Stimulated activated CD4-positive, alpha-beta T cell treated with anti-CD3 and anti-CD28 coated beads, Interleukin-1b, Interleukin-23, amount 100 ng/mL, for 1 hour (primary cell): ENCODE measurements at regions not wholly inside any gene's neighbourhood (a gene's known extent, or its start where the extent isn't known, plus 50 kb on each side); places are given as distances from the start of the nearest gene placed in this dataset.
"Not testable (repeated sequence)": the region's sequence is repeated elsewhere in the genome, so short reads cannot be mapped to it uniquely, and the experiment has no call there.

Experiments
- DNase-seq, 2 donors: peaks; one replicate each; pipeline ENCODE4 v3.0.0-alpha.2; 2020; ENCODE audit warnings: low read depth in 2 of 2

DNA sequence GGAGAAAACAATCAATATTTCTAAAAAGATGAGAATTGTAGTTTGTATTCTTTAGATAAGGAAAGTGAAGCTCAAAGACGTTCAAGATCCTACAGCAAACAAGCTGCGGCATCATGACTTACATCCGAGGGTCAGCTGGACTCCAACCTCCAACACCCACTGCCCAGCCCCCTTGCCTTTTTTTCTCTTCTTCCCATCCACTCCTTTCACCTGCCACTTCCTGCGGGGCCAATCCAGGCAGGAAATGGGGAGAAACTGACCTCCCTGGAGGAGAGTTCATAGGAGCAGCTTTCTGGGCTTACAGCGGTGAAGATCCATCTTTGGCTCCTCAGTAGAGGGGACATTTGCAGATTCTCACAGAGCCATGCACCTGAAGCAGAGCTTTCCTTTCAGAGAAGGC lies 361.5 kb downstream of the PTPRU start:
- no peak for DNase-seq

DNA sequence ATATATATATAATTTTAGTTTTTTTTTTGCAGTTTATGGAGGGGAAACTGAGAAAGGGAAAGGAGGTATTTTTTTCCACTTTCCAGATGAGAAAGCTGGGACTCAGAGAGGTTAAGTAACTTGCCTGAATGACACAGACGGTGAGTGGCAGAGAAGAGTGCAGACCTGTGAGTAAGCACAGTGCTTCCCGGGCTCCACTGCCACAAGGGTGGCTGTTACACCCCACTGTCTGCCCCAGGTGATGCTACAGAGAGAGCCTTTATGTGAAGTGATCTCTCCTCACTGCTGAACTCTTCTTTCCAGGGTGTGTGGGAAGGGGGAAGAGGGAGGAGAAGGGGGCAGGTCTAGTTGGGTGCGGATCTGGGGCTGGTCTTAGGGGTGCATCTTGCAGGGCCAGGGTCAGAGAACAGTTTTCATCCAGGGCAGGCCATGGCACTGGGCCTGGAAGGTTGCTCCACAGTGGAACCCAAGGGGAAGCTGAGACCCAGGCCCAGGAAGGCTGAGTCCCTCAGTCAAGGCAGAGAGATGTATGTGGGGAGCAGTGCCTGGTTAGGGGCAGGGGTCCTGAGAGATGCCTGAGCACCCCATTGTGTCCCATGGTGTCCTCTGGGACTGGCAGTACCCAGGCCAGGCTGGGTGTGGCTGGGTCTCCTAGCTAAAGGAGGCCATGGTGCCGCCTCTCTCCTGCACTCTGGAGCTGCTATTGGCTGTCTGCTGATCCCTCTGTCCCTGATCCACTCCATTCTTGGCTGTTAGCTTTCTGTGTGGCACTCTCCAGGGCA lies 357.5 kb downstream of the PTPRU start:
- DNase-seq, result no peak

DNA sequence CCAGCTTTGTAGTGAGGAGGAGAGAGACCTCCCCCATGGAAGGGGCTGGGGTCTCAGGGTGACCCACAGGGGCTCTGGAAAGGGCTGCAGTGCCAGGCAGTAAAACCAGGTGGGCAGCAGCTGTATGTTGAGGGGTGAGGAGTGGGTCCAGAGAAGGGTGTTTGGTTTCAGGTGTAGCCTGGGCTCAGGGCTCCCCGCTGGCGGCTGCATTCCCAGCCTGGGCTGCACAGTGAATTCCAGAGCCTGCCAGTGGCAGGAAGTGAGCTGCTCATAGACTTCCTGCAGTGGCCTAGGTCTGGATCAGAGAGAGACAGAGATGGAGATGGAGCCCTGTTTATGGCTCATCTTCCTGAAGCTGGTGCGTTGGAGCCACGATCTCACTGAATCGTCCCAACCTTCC lies 356.4 kb downstream of the PTPRU start:
- DNase-seq, result no peak

DNA sequence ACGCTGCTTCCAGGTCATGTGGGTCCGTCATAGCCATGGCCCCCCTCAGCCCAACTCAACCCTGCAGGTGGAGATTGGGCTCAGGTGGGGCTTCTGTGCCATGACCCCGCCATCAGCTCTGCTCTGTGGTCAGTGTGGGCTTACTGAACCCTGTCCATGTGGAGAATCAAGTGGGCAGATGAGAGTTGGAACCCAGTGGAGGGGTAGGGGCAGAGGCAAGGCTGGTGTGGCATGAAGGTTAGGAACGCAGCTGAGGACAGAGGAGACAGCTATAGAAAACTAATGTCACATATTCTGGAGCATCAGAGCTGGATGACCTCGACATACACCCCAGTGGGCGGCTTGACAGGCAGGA lies 355.9 kb downstream of the PTPRU start:
- no peak for DNase-seq

DNA sequence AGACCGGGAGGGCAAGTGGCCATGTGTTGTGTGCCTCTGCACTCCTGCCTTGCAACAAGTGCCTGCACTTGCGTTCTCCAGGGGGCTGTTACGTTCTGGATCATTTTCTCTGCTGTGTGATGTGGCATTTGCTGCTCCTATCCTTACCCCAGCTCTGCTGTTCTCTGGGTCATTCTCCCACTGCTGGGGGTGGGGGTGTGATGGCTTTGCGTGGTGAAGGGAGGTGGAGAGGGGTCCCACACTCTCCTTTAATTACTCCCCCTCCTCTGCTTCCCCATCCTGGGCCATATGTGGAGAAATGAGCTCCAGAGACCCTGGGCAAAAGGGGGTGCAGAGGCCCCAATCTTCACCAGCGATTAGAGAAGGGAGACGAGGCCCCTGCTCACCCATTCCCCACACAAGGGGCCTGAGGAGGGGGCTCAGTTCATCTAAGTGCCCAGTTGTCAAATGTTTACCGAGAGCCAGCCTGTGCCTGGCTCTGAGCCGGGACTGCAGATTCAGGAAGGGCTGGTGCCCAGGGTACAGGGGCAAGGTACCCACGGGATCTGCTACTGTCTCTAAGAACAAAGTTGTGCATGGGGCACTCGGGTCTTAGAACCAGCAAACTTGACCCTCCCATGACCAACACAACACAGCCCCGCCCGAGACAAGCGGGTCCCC lies 355.4 kb downstream of the PTPRU start:
- no peak for DNase-seq

DNA sequence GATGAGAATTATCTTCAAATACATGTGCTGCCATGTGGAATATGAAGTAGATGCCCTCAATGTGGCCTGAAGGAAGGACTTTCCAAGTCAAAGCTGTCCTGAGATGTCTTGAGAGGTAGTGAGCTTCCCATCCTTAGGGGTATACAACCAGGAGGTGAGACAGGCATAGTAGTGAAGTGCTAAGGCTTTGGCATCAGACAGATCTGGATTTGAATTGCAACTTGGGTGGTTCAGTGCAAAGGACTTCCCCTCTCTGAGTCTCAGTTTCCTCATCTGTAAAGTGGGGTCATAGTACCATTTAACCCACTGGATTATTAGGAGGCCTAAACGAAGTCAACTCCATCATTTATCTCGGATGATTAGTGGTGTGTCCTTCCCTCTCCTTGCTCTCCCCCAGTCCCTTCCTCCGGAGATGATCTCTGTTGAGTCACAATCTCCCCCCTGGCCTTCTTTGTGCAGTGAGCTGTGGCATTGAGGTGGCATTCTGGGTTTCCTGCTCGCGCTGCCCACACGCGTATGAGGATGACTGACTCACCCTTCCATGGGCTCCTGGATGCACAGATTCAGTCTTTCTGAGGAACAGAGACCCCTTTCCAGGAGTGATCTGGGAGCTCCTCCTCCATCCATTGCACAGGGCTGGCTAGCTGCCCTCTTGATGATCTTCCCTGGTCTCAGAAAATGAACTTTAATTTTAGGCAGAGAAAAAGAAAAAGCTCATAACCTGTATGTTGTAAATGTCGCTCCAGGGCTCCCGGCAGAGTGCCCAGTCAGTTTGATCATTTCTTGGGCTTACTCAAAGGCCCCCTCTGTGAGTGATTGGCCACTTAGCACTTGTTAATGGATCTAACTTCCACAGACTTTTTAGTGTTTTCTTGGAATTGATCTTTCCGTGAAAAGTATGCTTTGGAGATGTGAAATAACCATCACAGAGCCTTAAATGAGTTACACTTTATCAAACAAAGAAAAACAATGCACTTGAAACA lies 354.6 kb downstream of the PTPRU start:
- DNase-seq, result no peak

DNA sequence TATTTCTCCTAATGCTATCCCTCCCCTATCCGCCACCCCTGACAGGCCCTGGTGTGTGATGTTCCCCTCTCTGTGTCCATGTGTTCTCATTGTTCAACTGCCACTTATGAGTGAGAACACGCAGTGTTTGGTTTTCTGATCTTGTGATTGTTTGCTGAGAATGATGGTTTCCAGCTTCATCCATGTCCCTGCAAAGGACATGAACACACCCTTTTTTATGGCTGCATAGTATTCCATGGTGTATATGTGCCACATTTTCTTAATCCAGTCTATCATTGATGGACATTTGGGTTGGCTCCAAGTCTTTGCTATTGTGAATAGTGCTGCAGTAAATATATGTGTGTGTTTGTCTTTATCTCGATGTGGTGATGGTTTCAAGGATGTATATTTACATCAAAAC lies 353.4 kb downstream of the PTPRU start:
- DNase-seq, result not testable (repeated sequence)

DNA sequence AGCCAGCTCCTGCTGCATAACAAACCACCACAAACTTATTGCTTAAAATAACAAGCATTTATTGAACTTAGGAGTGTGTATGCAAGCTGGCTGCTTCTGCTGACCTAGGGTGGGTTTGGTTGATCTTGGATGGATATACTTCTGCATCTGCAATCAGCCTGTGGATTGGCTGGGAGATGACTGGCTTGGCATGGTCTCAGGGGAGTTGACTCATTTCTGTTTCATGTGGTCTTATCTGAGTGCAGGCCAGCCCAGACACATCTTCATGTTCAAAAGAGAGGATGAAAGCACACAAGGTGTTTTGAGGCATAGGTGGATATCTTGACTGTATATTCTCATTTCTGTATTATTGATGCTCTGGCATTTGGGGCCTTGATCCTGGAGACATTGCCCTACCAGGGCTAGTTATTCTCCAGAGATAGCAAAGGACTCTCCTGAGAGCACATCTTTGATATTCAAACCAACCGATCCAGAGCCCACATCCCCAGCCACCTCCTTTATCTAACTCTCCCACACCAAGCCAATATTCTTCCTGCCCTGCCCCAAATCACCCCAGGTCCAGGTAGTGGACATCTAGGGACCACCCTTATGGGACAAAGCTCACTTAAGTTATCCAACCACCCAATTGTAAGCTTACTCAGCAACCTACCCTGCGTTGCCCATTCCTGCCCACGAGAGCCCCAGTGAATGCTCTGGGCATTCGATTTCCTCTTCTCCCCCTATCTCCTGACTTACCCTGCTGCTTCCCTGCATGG lies 350.8 kb downstream of the PTPRU start:
- DNase-seq, result no peak

DNA sequence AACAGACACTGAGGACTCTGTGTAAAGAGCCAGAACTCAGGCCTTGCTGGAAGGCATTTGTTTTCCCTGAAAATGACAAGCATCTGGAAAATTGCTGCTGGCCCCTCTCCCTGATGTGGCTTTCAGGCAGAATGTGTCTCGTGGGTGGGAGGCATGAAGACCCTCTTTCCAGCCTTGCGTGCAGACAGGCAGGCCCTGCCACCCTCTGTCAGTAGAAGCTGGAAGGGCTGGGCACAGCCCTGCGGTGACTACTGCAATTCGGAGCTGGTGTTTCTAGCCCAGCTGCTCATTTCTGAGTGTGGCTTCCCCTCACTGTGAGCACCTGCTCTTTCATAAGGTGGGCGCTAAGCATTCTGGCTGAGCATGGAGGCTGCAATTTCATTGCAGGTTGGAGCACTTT lies 349.9 kb downstream of the PTPRU start:
- DNase-seq, result no peak

DNA sequence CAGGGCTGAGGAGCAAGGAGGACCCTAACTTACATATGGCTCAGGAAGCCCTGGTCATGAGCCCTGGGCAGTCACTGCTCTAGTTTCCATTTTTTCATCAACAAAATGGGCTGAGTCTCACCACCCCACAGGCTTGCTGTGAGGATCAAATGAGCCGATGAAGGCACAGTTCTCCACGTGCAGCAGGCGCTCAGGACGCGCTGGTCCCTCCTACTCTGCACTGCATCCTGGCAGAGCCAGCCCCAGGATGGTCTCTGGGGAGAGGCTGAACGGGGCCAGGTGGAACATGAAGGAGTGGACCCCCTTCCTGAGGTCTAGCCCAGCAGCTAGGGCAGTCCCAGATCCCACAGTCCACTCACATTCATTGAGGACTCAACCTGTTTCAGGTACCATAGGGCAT lies 349.3 kb downstream of the PTPRU start:
- no peak for DNase-seq

DNA sequence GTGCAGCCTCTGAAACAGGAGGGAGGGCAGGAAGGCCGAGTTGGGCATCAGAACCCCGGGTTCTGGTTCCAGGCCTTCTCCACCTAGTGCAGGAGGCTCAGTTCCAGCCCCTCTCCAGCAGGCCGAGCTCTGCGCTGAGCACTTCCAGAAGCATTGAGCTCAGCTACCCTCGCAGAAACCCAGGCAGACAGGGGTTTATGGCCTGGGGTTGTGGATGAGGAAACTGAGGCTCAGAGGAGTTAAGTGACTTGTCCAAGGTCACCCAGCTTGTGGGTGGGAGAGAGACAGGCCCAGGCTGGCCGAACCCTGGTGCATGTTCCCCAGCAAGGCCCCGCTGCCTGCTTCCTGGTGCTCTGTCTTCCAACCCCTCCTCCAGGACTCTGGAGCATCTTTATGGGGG lies 348.9 kb downstream of the PTPRU start:
- no peak for DNase-seq

DNA sequence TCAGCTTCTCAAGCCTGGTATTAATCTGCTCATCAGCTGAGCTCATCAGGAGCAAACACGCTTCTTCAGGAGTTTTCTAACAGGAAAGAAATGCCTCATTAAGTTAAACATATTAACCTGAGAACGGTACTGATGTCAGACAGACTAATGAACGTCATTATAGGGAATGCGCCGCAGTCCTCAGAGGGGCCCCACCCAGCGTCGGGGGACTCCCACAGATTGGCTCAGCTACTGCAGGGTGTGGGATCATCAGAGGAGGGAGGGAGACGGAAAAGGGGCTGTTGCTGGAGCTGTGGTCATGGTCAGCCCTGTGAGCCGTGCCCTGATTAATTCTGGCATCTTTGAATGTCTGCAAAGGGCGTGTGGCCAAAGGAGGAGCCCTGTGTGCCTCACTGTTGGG lies 348.5 kb downstream of the PTPRU start:
- no peak for DNase-seq

DNA sequence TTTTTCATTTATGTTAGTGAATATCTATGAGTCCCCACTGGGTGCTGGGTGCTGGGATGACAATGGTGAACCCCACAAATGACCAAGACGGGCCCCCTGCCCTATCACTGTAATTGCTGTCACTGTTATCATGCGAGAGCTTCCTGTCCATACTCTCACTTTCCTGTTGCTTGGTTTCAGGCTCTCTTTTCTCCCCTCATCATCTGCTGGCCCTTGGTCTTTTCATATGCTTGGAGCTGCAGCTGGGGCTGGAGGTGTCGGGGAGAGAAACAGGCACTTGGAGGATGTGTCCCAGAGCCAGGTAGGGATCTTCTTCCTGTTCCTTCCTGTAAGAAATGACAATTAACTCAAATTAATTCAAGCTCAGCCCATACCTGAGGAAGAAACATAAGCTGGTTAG lies 348.0 kb downstream of the PTPRU start:
- no peak for DNase-seq

DNA sequence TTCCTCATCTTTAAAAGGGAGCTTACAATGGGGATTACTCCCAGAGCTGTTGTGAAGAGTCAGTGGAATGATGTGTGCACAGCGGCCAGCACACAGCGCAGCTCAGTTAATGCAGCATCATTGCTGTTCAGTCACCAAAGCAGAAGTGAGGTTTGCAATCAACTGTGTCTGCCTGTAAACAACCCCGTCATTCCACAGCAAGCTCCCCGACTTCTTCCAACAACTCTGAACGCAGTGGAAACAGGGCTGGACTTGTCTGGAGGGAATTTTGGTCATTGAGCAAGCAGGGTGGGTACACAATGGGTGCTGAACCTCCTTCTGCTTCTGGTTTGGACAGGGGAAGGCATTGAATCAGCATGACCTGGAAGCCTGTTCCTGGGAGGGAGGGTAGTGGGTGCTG lies 347.4 kb downstream of the PTPRU start:
- no peak for DNase-seq

DNA sequence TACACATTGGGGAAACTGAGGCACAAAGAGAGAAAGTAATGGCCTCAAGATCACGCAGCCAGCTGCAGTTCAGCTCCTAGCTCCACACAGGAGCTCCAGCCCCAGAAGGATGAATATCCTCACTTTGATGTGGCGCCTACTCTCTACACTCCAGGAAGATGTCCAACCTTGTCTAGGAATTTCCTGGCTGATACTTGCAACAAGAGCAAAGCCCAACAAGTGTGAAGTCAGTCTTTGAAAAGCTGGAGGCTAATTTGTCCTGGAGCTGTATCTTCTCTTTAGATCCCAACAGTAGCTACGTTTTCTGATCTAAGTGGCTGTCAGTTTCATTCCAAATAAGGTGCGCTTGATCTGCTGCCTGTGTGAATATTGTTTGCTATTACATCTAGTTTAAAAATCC lies 344.9 kb downstream of the PTPRU start:
- DNase-seq, result no peak

DNA sequence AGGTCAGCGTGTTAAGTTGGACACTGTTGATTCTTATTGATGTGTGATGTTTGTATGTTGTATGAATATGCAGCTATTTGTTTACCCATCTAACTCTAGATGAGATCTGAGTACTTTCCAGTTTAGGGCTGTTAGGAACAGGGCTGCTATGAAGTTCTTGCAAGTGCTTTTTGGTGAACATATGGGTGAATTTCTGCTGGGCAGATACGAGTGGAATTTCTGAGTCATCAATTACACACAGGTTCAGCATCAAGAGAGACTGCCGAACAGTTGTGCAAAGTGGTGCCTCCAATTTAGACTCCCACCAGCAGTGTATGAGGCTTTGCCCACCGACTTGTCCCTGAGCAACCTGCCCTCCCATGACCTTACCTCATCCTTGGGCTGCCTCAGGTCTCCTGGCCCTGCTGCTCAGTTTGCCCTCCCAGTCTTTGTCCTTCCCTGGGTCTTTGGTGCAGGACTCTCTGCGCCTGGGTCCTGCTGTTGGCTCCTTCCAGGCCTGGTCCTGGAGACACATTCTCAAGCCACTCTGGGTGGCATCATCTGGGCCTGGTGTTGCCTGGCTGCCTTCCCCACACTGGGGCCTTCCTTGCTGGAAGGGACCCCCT lies 343.6 kb downstream of the PTPRU start:
- no peak for DNase-seq

DNA sequence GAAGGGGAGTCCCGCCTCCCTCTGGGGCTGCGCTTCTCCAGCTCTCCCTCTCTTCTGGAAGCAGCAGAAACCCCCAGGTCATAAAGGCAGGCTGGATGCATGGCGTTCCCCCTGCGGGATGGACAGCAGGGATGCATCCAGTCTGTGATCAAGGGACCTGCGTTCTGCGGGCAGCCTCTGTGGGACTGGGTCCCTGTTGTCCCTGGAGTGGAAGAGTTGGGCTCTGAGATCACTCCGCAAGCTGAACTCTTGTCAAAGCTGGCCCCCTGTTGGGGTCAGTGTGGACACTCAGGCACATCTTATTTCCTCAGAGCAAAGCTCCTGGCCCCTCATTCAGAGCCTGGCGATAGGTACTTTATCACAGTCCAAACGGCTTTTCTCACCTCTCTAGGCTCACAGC lies 341.2 kb downstream of the PTPRU start:
- DNase-seq, result no peak

DNA sequence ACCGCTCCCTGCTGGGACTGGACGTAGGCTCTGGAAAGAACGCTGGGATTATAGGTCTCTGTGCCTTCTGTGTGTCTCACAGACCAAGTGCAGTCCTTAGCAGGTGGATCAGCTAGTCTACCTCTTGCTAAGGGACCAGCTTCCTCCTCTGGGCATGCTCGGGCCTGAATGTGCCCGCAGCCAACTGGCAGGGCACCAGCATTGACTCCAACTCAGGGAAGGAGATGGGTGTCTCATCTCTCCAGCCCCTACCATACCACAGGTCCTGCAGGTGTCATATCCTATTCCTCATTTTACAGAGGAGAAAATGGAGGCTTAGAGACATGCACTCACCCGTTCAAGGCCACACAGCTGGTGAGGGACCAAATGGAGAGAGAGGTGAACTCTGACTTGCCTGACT lies 340.2 kb downstream of the PTPRU start:
- DNase-seq, result no peak

DNA sequence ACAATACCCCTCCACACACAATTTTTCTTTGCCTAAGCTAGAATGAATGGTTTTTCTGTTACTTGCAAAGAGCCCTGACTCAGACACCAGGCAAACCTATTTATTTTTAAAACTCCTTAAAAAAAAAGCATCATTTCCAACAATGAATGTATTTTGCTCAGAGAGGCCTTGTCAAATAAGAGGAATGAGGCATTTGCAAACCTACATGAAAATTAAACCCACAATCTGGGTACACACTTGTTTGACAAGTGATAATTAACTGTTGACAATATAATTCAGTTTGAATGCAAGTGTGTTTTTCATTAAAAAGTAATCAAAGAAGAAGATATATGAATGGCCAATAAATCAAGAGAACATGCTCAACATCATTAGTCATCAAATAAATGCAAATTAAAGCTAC lies 339.5 kb downstream of the PTPRU start:
- no peak for DNase-seq

DNA sequence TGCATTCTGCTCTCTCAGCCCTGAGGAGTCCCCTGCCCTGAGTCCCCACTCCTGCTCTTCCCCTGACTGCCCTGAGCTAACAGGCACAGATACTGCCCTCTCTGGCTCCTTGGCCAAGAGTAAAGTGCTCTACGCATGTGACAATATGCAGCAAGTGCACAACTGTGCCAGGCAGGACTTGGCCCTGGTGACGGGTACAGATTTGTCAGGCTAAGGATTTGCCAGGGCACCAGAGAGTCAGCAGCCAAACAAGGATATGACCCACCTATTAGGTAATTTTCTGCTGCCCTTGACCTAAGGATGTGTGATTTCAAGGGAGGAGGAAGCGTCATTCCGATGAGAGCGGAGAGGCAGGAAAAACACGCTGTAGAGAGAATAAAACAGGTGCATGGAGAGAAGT lies 339.0 kb downstream of the PTPRU start:
- DNase-seq, result no peak

DNA sequence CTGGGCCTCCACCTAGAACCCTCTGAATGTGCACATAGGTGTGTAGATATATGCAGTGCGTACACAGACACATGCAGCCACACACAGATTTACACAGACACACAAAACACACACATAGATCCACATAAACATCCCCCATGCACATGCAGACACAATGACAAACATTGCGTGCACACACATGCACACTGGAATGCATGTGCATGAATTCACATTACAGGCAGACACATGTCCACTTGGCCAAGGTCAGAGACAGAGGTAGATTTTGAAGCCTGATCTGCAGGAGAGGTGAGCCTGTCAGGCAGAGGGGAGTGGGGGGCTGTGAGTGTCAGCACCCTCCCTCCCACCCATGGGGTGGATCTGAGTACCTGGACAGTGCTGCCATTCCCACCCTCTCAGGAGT lies 338.5 kb downstream of the PTPRU start:
- no peak for DNase-seq
